ENCODE measurements at regions not wholly inside any gene's neighbourhood (a gene's known extent, or its start where the extent isn't known, plus 50 kb on each side); places are given as distances from the start of the nearest gene placed in this dataset.

GRCh38 chr15:62879770-62880169, 162.8 kb upstream of the TPM1 start:
- Mint-ChIP-seq H3K27ac (ENCODE audit: unreplicated experiment) (no peak overlapping the region), H3K27me3 (ENCODE audit: unreplicated experiment) (peaks cover 10% of the 10 kb centered on the region), H3K4me3 (ENCODE audit: unreplicated experiment) (no peak overlapping the region), H3K9me3 (ENCODE audit: unreplicated experiment) (peaks cover 3% of the 10 kb centered on the region), H3K4me1 (ENCODE audit: low read depth, unreplicated experiment) (peaks cover 2% of the 10 kb centered on the region), H3K36me3 (ENCODE audit: unreplicated experiment) (no peaks in the 10 kb centered on the region)
- DNase-seq, result no peak
- no peak for TF ChIP-seq CTCF (IDR thresholded peaks at IDR 0.05; ENCODE audit: partially characterized antibody, unreplicated experiment)

GRCh38 chr15:62880278-62880677, 162.3 kb upstream of the TPM1 start:
- H3K27ac Mint-ChIP-seq (ENCODE audit: unreplicated experiment), result no peak overlapping the region
- peaks cover 3% of the 10 kb centered on the region for H3K4me1 Mint-ChIP-seq (ENCODE audit: low read depth, unreplicated experiment)
- H3K27me3 Mint-ChIP-seq (ENCODE audit: unreplicated experiment), result peaks cover 7% of the 10 kb centered on the region

GRCh38 chr15:62881056-62881455, 161.5 kb upstream of the TPM1 start:
- no peak for DNase-seq
- H3K4me3 Mint-ChIP-seq (ENCODE audit: unreplicated experiment), result no peak overlapping the region
- H3K27ac Mint-ChIP-seq (ENCODE audit: unreplicated experiment), result no peak overlapping the region
- peaks cover 7% of the 10 kb centered on the region for H3K27me3 Mint-ChIP-seq (ENCODE audit: unreplicated experiment)
- H3K9me3 Mint-ChIP-seq (ENCODE audit: unreplicated experiment), result peaks cover 3% of the 10 kb centered on the region
- peaks cover 7% of the 10 kb centered on the region for H3K4me1 Mint-ChIP-seq (ENCODE audit: low read depth, unreplicated experiment)
- no peak for TF ChIP-seq CTCF (IDR thresholded peaks at IDR 0.05; ENCODE audit: partially characterized antibody, unreplicated experiment)
- no peaks in the 10 kb centered on the region for H3K36me3 Mint-ChIP-seq (ENCODE audit: unreplicated experiment)

More at GRCh38 chr15:62880278-62880677, 162.3 kb upstream of the TPM1 start:
- Mint-ChIP-seq H3K36me3 (ENCODE audit: unreplicated experiment) (no peaks in the 10 kb centered on the region), H3K4me3 (ENCODE audit: unreplicated experiment) (no peak overlapping the region), H3K9me3 (ENCODE audit: unreplicated experiment) (peaks cover 3% of the 10 kb centered on the region)
- no peak for TF ChIP-seq CTCF (IDR thresholded peaks at IDR 0.05; ENCODE audit: partially characterized antibody, unreplicated experiment)
- DNase-seq, result no peak

GRCh38 chr15:62883938-62884479, 158.5 kb upstream of the TPM1 start:
- Mint-ChIP-seq H3K27ac (ENCODE audit: unreplicated experiment) (no peak overlapping the region), H3K4me1 (ENCODE audit: low read depth, unreplicated experiment) (peaks cover 18% of the 10 kb centered on the region), H3K27me3 (ENCODE audit: unreplicated experiment) (peaks cover 6% of the 10 kb centered on the region), H3K36me3 (ENCODE audit: unreplicated experiment) (no peaks in the 10 kb centered on the region), H3K4me3 (ENCODE audit: unreplicated experiment) (no peak overlapping the region), H3K9me3 (ENCODE audit: unreplicated experiment) (peaks cover 3% of the 10 kb centered on the region)
- TF ChIP-seq CTCF (IDR thresholded peaks at IDR 0.05; ENCODE audit: partially characterized antibody, unreplicated experiment), result no peak
- no peak for DNase-seq

- no peak for DNase-seq
- peaks cover 18% of the 10 kb centered on the region for H3K4me1 Mint-ChIP-seq (ENCODE audit: low read depth, unreplicated experiment)
- TF ChIP-seq CTCF (IDR thresholded peaks at IDR 0.05; ENCODE audit: partially characterized antibody, unreplicated experiment), result no peak
- H3K36me3 Mint-ChIP-seq (ENCODE audit: unreplicated experiment), result no peaks in the 10 kb centered on the region
- peaks cover 3% of the 10 kb centered on the region for H3K9me3 Mint-ChIP-seq (ENCODE audit: unreplicated experiment)
- H3K27ac Mint-ChIP-seq (ENCODE audit: unreplicated experiment), result peak overlapping the region; percentile 65
- no peak overlapping the region for H3K4me3 Mint-ChIP-seq (ENCODE audit: unreplicated experiment)
- H3K27me3 Mint-ChIP-seq (ENCODE audit: unreplicated experiment), result no peaks in the 10 kb centered on the region
Measured at GRCh38 chr15:62886431-62887071, 156.0 kb upstream of the TPM1 start.

Data from glutamatergic neuron (in vitro differentiated cells).